HG02759 (cell line): ENCODE measurements at regions not wholly inside any gene's neighbourhood (a gene's known extent, or its start where the extent isn't known, plus 50 kb on each side); places are given as distances from the start of the nearest gene placed in this dataset.

Source experiments
- ATAC-seq: cut with Tn5 transposase; IDR thresholded peaks from one replicate; pipeline ENCODE4 v1.9.1; 2021; ENCODE audit warnings: mild to moderate bottlenecking, moderate library complexity; ENCODE audit not compliant: unreplicated experiment

GRCh38 chr14:95387826-95388445 lies 68.2 kb upstream of the CLMN start:
- no peak for ATAC-seq

- ATAC-seq = no peak
These were observed 66.9 kb upstream of the CLMN start for GRCh38 chr14:95386536-95387095.

- no peak for ATAC-seq
These were observed 66.0 kb upstream of the CLMN start for GRCh38 chr14:95385701-95386100.

- ATAC-seq = no peak
These were observed 63.0 kb upstream of the CLMN start for GRCh38 chr14:95382747-95383146.

- no peak for ATAC-seq
These were observed 62.0 kb upstream of the CLMN start for GRCh38 chr14:95381726-95382125.

- no peak for ATAC-seq
These were observed 60.8 kb upstream of the CLMN start for GRCh38 chr14:95380350-95381042.

- no peak for ATAC-seq
These were observed 59.9 kb upstream of the CLMN start for GRCh38 chr14:95379634-95380033.

GRCh38 chr14:95375539-95376109 lies 55.9 kb upstream of the CLMN start:
- no peak for ATAC-seq

- no peak for ATAC-seq
These were observed 54.7 kb upstream of the CLMN start for GRCh38 chr14:95374239-95374997.

- ATAC-seq = no peak
These were observed 50.4 kb upstream of the CLMN start for GRCh38 chr14:95370076-95370475.
